CD4-positive, alpha-beta T cell (primary cell): ENCODE measurements at regions not wholly inside any gene's neighbourhood (a gene's known extent, or its start where the extent isn't known, plus 50 kb on each side); places are given as distances from the start of the nearest gene placed in this dataset.

Experiments used
- ATAC-seq: fragments of 200-7000 bp; cut with Tn5 transposase; one replicate; pipeline ENCODE4 v1.10.0; 2022; ENCODE audit warnings: mild to moderate bottlenecking; ENCODE audit not compliant: poor library complexity
- CTCF ChIA-PET: fragments of 350-600 bp; sonication (Branson Sonifier 250); formaldehyde crosslinking; loops from one replicate; lab custom pipeline; 2021; ENCODE audit warnings: antibody characterized with exemption, inconsistent platforms; lab: Charles Lee
- POLR2A ChIA-PET: fragments of 350-600 bp; sonication (Branson Sonifier 250); formaldehyde crosslinking; loops from one replicate; lab custom pipeline; 2021; ENCODE audit warnings: antibody characterized with exemption, inconsistent platforms; lab: Charles Lee
- DNase-seq, 14 experiments: peaks; one replicate each; pipeline ENCODE4 v3.0.0-alpha.2; 2013 to 2020; ENCODE audit warnings: mixed read lengths in 2 of 14
- H3K27ac ChIP-seq, 2 donors: one replicate each; pipeline versions ENCODE4 v1.5.1 to v1.7.0; 2013; ENCODE audit warnings: low read length in 2 of 2, low read depth in 1 of 2, mild to moderate bottlenecking in 1 of 2
- H3K27me3 ChIP-seq, 2 experiments: 1 replicate in 1 of 2; 2 replicates in 1 of 2; pipeline versions ENCODE4 v1.6.1 to v1.7.0; 2013; ENCODE audit warnings: low read length in 2 of 2, control low read depth in 1 of 2, mild to moderate bottlenecking in 1 of 2, moderate library complexity in 1 of 2; ENCODE audit not compliant: insufficient read depth in 2 of 2, control insufficient read depth in 1 of 2
- H3K36me3 ChIP-seq: one replicate; pipeline ENCODE4 v1.6.1; 2013; ENCODE audit warnings: low read length, control low read depth; ENCODE audit not compliant: insufficient read depth
- H3K4me1 ChIP-seq: one replicate; pipeline ENCODE4 v1.6.1; 2013; ENCODE audit warnings: low read length, control low read depth; ENCODE audit not compliant: insufficient read depth
- H3K4me3 ChIP-seq: one replicate; pipeline ENCODE4 v1.5.1; 2013; ENCODE audit warnings: mild to moderate bottlenecking, low read length, moderate library complexity
- H3K9me3 ChIP-seq, 2 experiments: 1 replicate in 1 of 2; 2 replicates in 1 of 2; pipeline versions ENCODE4 v1.6.1 to v1.7.0; 2013; ENCODE audit warnings: low read length in 2 of 2, mild to moderate bottlenecking in 2 of 2, control low read depth in 1 of 2, moderate library complexity in 1 of 2; ENCODE audit not compliant: control insufficient read depth in 1 of 2, insufficient read depth in 1 of 2
- H3K27ac Mint-ChIP-seq: one replicate; pipeline ENCODE4 v1.8.0; 2020; ENCODE audit warnings: mixed read lengths
- H3K27me3 Mint-ChIP-seq: one replicate; pipeline ENCODE4 v1.8.0; 2021; ENCODE audit warnings: mixed read lengths
- H3K36me3 Mint-ChIP-seq: one replicate; pipeline ENCODE4 v1.8.0; 2021; ENCODE audit warnings: low read depth, mixed read lengths
- H3K4me1 Mint-ChIP-seq: one replicate; pipeline ENCODE4 v1.8.0; 2021; ENCODE audit warnings: low read depth, mixed read lengths
- H3K4me3 Mint-ChIP-seq: one replicate; pipeline ENCODE4 v1.8.0; 2020; ENCODE audit warnings: mild to moderate bottlenecking, mixed read lengths
- H3K9me3 Mint-ChIP-seq: one replicate; pipeline ENCODE4 v1.8.0; 2020; ENCODE audit warnings: mixed read lengths
- intact Hi-C, 2 experiments: fragments of 100-400 bp; cut with DNase I in 1 of 2; cut with micrococcal nuclease in 1 of 2; formaldehyde crosslinking; loops; one replicate each; pipeline versions ENCODE4 v1.15.1 to v1.9.0; 2023 to 2025; cut with DNase I, micrococcal nuclease
- TF ChIP-seq, protein P1 (sequence below): fragments of 200-600 bp; IDR thresholded peaks from one replicate; pipeline ENCODE4 v1.8.0; 2022; ENCODE audit warnings: antibody characterized with exemption, mild to moderate bottlenecking

DNA sequence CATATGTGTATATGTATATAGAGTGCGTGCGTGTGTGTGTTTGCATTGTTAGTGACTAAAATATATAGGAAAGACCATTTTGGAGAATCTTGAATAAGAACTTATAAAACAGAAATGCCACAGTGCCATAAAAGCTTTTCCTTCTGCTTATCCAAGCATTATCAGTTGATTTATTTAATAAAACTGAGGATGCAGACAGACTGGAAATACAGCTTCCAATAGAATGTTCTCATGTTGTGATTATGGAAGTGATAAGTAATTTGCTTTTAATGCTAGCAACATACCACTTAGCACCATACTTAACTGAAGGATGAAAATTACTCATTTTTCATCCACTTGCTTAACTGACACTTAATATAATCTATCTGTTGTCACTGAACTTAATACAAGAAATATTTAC, 820.1 kb downstream of the TFAP2A start:
- DNase-seq (no peak), ATAC-seq (no peak)
- no peaks in the 10 kb centered on the region for H3K9me3 Mint-ChIP-seq
- no peaks in the 10 kb centered on the region for H3K4me1 ChIP-seq
- no peak overlapping the region for H3K4me3 Mint-ChIP-seq
- no peak overlapping the region for H3K27ac ChIP-seq
- POLR2A ChIA-PET, result no interaction called here
- no peaks in the 10 kb centered on the region for H3K27me3 Mint-ChIP-seq
- no peaks in the 10 kb centered on the region for H3K27me3 ChIP-seq
- no peak overlapping the region for H3K4me3 ChIP-seq
- H3K27ac Mint-ChIP-seq, result no peak overlapping the region
- H3K36me3 ChIP-seq, result no peaks in the 10 kb centered on the region
- no peaks in the 10 kb centered on the region for H3K36me3 Mint-ChIP-seq
- H3K4me1 Mint-ChIP-seq, result no peaks in the 10 kb centered on the region
- peaks cover 0 to 5% of the 10 kb centered on the region in 2 experiments for H3K9me3 ChIP-seq
- intact Hi-C loops, result no loop called here
- TF ChIP-seq, protein P1, sequence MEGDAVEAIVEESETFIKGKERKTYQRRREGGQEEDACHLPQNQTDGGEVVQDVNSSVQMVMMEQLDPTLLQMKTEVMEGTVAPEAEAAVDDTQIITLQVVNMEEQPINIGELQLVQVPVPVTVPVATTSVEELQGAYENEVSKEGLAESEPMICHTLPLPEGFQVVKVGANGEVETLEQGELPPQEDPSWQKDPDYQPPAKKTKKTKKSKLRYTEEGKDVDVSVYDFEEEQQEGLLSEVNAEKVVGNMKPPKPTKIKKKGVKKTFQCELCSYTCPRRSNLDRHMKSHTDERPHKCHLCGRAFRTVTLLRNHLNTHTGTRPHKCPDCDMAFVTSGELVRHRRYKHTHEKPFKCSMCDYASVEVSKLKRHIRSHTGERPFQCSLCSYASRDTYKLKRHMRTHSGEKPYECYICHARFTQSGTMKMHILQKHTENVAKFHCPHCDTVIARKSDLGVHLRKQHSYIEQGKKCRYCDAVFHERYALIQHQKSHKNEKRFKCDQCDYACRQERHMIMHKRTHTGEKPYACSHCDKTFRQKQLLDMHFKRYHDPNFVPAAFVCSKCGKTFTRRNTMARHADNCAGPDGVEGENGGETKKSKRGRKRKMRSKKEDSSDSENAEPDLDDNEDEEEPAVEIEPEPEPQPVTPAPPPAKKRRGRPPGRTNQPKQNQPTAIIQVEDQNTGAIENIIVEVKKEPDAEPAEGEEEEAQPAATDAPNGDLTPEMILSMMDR, result no peak
- CTCF ChIA-PET, result no interaction called here

DNA sequence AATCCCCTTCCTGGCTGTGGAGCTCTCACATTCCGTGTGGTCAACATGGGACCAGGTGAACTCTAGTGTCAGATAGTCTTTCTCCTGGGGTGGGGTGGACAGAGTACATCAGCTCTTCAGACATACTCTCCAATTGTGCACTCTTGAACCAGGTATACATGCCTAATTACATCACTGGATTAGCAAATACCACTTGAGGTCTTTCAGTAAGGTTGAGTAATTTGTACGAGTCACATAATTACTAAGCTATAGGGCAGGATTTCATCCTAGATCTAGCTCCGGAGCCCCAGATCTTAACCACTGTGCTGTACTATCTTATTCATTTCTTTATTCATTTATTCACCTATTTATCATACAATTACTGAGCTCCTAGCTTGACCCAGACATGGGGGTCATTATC, 821.3 kb downstream of the TFAP2A start:
- Histone ChIP-seq H3K27ac (no peak overlapping the region), H3K4me3 (no peak overlapping the region), H3K36me3 (no peaks in the 10 kb centered on the region), H3K9me3 (peaks cover 0 to 5% of the 10 kb centered on the region in 2 experiments), H3K4me1 (no peaks in the 10 kb centered on the region), H3K27me3 (no peaks in the 10 kb centered on the region)
- ChIA-PET CTCF (interaction anchor here (0.6 kb wide), 1 partner anchor 17 kb away, joined by 5 read pairs; no protein-coding TSS in a partner anchor), POLR2A (no interaction called here)
- Mint-ChIP-seq H3K4me3 (no peak overlapping the region), H3K9me3 (no peaks in the 10 kb centered on the region), H3K27ac (no peak overlapping the region), H3K27me3 (no peaks in the 10 kb centered on the region), H3K4me1 (no peaks in the 10 kb centered on the region), H3K36me3 (no peaks in the 10 kb centered on the region)
- TF ChIP-seq, protein P1, result no peak
- intact Hi-C loops, result no loop called here
- ATAC-seq (no peak), DNase-seq (no peak)

DNA sequence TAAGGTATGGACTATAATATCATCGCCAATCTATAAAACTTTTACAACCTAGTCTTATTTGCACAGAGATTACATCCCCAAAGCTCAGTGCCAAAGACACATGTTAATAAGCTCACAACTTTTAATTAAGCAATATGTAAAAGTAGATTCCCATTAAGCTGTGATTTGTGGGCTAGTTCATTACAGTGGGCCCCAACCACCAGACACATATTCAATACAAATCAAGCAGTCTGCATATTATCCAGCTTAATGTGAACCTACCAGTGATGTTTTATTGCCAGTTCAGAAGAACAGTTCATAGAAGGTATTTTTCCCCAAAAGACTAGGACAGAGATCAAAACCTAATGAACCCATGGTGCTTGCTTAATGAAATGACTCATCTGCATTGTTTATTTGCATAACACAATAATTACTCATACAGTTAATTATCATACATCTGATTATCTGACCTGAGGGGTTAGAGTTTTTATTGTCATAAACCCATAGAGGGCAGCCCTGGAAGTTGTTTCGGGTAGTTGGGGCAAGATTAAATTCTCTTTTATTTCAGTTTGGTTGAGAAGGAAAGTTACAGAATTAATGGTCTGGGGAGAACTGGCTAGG, 831.0 kb downstream of the TFAP2A start:
- no peaks in the 10 kb centered on the region for H3K4me1 ChIP-seq
- H3K4me3 ChIP-seq, result no peak overlapping the region
- no peaks in the 10 kb centered on the region for H3K9me3 ChIP-seq
- Mint-ChIP-seq H3K4me3 (no peak overlapping the region), H3K4me1 (no peaks in the 10 kb centered on the region), H3K27ac (no peak overlapping the region), H3K27me3 (no peaks in the 10 kb centered on the region), H3K9me3 (peaks cover 2% of the 10 kb centered on the region), H3K36me3 (no peaks in the 10 kb centered on the region)
- H3K27me3 ChIP-seq, result no peaks in the 10 kb centered on the region
- ChIA-PET POLR2A (no interaction called here), CTCF (no interaction called here)
- ATAC-seq, result no peak
- no peak for DNase-seq
- no peak overlapping the region for H3K27ac ChIP-seq
- TF ChIP-seq, protein P1, result no peak
- intact Hi-C loops, result no loop called here
- no peaks in the 10 kb centered on the region for H3K36me3 ChIP-seq
